BLaER1 (cell line): ENCODE measurements at regions not wholly inside any gene's neighbourhood (a gene's known extent, or its start where the extent isn't known, plus 50 kb on each side); places are given as distances from the start of the nearest gene placed in this dataset.

Experiments
- H3K27ac ChIP-seq: shearing (Covaris generic); formaldehyde crosslinking; 2 replicates; pipeline ENCODE4 v1.8.1; 2022
- H3K27me3 ChIP-seq: shearing (Covaris generic); formaldehyde crosslinking; 2 replicates; pipeline ENCODE4 v1.8.1; 2022
- H3K36me3 ChIP-seq: shearing (Covaris generic); formaldehyde crosslinking; 2 replicates; pipeline ENCODE4 v1.8.1; 2022
- H3K4me1 ChIP-seq: shearing (Covaris generic); formaldehyde crosslinking; 2 replicates; pipeline ENCODE4 v1.8.1; 2022
- H3K4me2 ChIP-seq: shearing (Covaris generic); formaldehyde crosslinking; 2 replicates; pipeline ENCODE4 v1.8.1; 2022
- H3K4me3 ChIP-seq: shearing (Covaris generic); formaldehyde crosslinking; 2 replicates; pipeline ENCODE4 v1.8.1; 2022
- H3K9ac ChIP-seq: shearing (Covaris generic); formaldehyde crosslinking; 2 replicates; pipeline ENCODE4 v1.8.1; 2022
- H3K9me3 ChIP-seq: shearing (Covaris generic); formaldehyde crosslinking; 2 replicates; pipeline ENCODE4 v1.8.1; 2022
- H4K20me1 ChIP-seq: shearing (Covaris generic); formaldehyde crosslinking; 2 replicates; pipeline ENCODE4 v1.8.1; 2022
- Cebpa-rat ChIP-seq: shearing (Covaris generic); IDR thresholded peaks from 2 replicates; pipeline ENCODE4 v1.8.1; 2022

GRCh38 chr13:32828711-32829110 lies 187.5 kb upstream of the KL start:
- Histone ChIP-seq H3K9me3 (no peaks in the 10 kb centered on the region), H3K27me3 (peaks cover 3% of the 10 kb centered on the region; the same call in 1 of the 2 replicates), H3K9ac (no peak overlapping the region), H3K36me3 (no peaks in the 10 kb centered on the region), H3K4me2 (no peak overlapping the region), H3K4me1 (no peaks in the 10 kb centered on the region), H3K27ac (no peak overlapping the region), H3K4me3 (no peak overlapping the region), H4K20me1 (no peaks in the 10 kb centered on the region)
- no peak for TF ChIP-seq Cebpa-rat

GRCh38 chr13:32829269-32829668 lies 187.0 kb upstream of the KL start:
- H3K27ac ChIP-seq: no peak overlapping the region
- H3K4me2 ChIP-seq: no peak overlapping the region

GRCh38 chr13:32829676-32830335 lies 186.4 kb upstream of the KL start:
- no peak for TF ChIP-seq Cebpa-rat
- H3K36me3 ChIP-seq: no peaks in the 10 kb centered on the region
- H3K4me1 ChIP-seq: no peaks in the 10 kb centered on the region
- H3K9ac ChIP-seq: no peak overlapping the region
- H3K27me3 ChIP-seq: peaks cover 3% of the 10 kb centered on the region; the same call in 1 of the 2 replicates
- no peak overlapping the region for H3K4me3 ChIP-seq
- no peak overlapping the region for H3K27ac ChIP-seq
- peaks cover 4% of the 10 kb centered on the region for H3K9me3 ChIP-seq
- no peak overlapping the region for H3K4me2 ChIP-seq
- H4K20me1 ChIP-seq: no peaks in the 10 kb centered on the region

More at GRCh38 chr13:32829269-32829668, 187.0 kb upstream of the KL start:
- Histone ChIP-seq H3K4me3 (no peak overlapping the region), H4K20me1 (no peaks in the 10 kb centered on the region), H3K36me3 (no peaks in the 10 kb centered on the region), H3K4me1 (no peaks in the 10 kb centered on the region), H3K9me3 (no peaks in the 10 kb centered on the region; the same call in 1 of the 2 replicates), H3K9ac (no peak overlapping the region), H3K27me3 (peaks cover 3% of the 10 kb centered on the region; the same call in 1 of the 2 replicates)
- no peak for TF ChIP-seq Cebpa-rat

DNA sequence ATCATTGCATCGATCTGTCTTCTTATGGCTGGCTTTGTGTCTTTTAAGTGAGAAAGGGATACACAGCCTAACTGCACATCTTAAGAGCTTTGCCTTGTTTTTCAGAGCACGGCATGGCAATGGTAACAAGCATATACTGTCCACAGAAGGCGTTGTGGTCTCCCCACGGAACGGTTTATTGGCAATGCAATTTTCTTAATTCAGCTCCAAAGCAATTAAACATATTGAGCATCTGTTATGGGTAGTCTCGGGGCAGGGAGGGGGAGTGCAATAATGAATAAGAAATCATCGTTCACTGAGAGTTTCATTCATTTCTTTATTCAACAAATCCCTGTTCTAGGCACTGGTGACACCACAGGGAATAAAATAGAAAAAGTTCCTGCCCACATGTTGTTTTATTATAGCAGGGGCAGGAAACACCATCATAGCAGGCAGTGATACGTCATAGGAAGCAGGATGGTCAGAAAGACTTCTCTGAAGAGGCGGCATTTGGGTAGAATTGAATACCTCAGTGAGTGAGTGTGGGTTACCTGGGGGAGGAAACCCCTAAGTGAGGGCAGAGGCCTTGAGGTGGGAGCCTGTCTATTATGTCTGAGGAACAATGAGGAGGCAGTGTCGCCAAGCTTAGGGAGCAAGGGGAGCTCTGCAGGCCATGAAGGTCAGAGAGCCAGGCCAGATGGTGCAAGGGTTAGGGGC lies 185.7 kb upstream of the KL start:
- peaks cover 8% of the 10 kb centered on the region for H3K9me3 ChIP-seq
- H3K4me1 ChIP-seq: no peaks in the 10 kb centered on the region
- H3K4me2 ChIP-seq: no peak overlapping the region
- H3K4me3 ChIP-seq: no peak overlapping the region
- H4K20me1 ChIP-seq: no peaks in the 10 kb centered on the region
- no peak overlapping the region for H3K27ac ChIP-seq
- no peak for TF ChIP-seq Cebpa-rat
- H3K9ac ChIP-seq: no peak overlapping the region
- H3K36me3 ChIP-seq: no peaks in the 10 kb centered on the region
- peaks cover 3% of the 10 kb centered on the region; the same call in 1 of the 2 replicates for H3K27me3 ChIP-seq

DNA sequence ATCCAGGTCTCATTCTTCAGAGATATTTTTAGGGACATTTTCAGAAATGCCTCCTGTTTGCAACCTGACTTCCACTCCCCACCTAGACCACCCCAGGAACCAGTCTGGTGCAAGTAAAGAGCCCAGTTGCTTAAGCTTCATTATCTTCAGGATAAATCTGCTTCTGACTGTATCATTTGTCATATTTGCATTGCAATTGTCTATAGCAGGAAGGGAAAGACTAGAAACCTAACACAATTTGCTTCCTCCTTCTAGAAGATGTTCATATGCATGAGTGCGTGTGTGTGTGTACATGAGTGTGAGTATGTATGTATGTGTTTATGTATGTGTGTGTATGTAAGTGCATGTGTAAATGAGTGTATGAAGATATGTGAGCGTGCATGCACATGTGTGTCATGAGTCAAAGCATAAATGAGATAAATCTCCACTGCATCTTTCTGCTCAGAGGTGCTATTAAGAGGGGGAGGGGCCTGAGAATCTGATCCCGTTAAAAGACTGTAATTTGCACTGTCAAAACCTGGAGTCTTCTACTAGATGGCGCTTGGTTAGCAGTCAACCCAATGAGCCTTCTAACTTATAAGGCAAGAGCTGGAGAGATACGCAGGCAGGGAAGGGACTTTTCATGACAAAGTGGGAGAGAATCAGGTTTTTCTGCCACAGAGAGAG lies 178.8 kb upstream of the KL start:
- no peaks in the 10 kb centered on the region for H3K36me3 ChIP-seq
- no peaks in the 10 kb centered on the region for H3K27me3 ChIP-seq
- no peaks in the 10 kb centered on the region for H4K20me1 ChIP-seq
- no peak overlapping the region for H3K4me3 ChIP-seq
- peaks cover 11% of the 10 kb centered on the region for H3K9me3 ChIP-seq
- no peak overlapping the region for H3K9ac ChIP-seq
- no peak overlapping the region for H3K27ac ChIP-seq
- no peak overlapping the region for H3K4me2 ChIP-seq
- TF ChIP-seq Cebpa-rat: no peak
- H3K4me1 ChIP-seq: peaks cover 24% of the 10 kb centered on the region

- H3K27ac ChIP-seq: no peak overlapping the region; the same call in 1 of the 2 replicates
- H3K4me3 ChIP-seq: no peak overlapping the region
- no peak for TF ChIP-seq Cebpa-rat
- peaks cover 24% of the 10 kb centered on the region for H3K4me1 ChIP-seq
- H3K27me3 ChIP-seq: no peaks in the 10 kb centered on the region
- H4K20me1 ChIP-seq: no peaks in the 10 kb centered on the region
- no peak overlapping the region for H3K9ac ChIP-seq
- peaks cover 15% of the 10 kb centered on the region for H3K9me3 ChIP-seq
- H3K36me3 ChIP-seq: no peaks in the 10 kb centered on the region
- peak overlapping the region; percentile 46 for H3K4me2 ChIP-seq
Observed at GRCh38 chr13:32837973-32838927, 178.0 kb upstream of the KL start.

GRCh38 chr13:32838945-32839344 lies 177.3 kb upstream of the KL start:
- Histone ChIP-seq H3K36me3 (no peaks in the 10 kb centered on the region), H3K27me3 (no peaks in the 10 kb centered on the region), H3K4me3 (no peak overlapping the region), H3K4me2 (peak overlapping the region; percentile 46), H4K20me1 (no peaks in the 10 kb centered on the region), H3K9ac (no peak overlapping the region), H3K27ac (no peak overlapping the region; the same call in 1 of the 2 replicates), H3K9me3 (peaks cover 15% of the 10 kb centered on the region), H3K4me1 (peaks cover 24% of the 10 kb centered on the region)
- no peak for TF ChIP-seq Cebpa-rat

DNA sequence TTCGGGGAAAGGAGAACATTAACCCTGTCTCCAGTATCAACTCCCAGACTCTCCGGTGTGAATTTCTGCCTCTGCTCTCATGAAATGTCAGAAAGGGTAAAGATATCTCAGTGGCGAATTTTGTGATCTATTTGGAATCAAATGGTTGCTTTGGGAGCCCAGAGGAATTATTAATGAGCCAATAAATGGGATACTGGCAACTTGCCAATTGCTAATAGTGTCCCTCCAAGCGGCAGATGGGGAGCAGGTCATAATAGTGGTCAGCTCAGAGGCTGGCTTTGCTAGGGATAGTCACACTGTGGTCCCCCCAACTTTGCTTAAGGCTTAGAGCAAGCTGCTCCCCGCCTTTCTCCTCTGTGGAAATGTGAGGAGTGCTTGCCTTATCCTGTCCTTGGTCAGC lies 176.1 kb upstream of the KL start:
- no peaks in the 10 kb centered on the region for H3K36me3 ChIP-seq
- no peak overlapping the region for H3K9ac ChIP-seq
- H4K20me1 ChIP-seq: no peaks in the 10 kb centered on the region
- no peak overlapping the region for H3K4me2 ChIP-seq
- H3K9me3 ChIP-seq: peaks cover 8% of the 10 kb centered on the region
- no peak overlapping the region for H3K27ac ChIP-seq
- TF ChIP-seq Cebpa-rat: no peak
- no peak overlapping the region for H3K4me3 ChIP-seq
- H3K27me3 ChIP-seq: no peaks in the 10 kb centered on the region
- H3K4me1 ChIP-seq: peaks cover 24% of the 10 kb centered on the region

DNA sequence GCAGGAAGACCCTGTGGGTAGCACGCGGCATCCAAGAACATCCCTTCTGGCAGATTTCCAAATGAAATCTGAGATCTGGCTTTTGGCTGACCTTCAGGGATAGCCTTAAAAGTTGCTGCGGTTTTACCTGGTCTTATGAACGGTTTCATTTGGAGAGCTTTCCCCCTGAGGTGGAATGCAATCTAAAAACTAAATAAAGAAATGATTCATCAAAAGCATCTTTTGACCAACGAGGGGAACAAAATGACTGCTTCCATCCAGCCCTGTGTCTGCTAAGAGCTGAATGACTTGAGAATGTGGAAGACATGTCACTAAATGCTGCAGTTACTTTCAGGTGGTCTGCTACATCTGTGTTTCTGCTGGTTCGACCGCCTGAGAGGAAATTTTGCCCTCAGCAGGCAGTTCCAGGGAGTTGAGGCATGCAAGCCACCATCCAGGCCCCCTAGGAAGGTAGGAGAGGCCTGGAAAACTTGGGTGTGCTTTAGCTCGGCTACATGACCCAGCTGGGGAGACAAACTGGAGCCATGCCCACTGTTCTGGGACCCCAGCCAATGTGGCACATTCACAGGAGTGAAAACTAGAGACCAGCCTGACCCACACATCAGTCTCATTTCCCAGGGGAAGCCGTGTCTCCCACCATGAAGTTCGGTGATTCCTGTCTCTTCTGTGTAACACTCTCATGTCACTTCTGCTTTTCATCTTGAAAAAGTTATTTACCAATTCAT lies 175.1 kb upstream of the KL start:
- no peak overlapping the region for H3K27ac ChIP-seq

More for the DNA sequence above, 175.1 kb upstream of the KL start:
- H3K4me3 ChIP-seq: no peak overlapping the region
- H3K9me3 ChIP-seq: peaks cover 4% of the 10 kb centered on the region
- peaks cover 24% of the 10 kb centered on the region for H3K4me1 ChIP-seq
- H3K4me2 ChIP-seq: peak overlapping the region; percentile 53
- no peaks in the 10 kb centered on the region for H3K27me3 ChIP-seq
- no peak overlapping the region for H3K9ac ChIP-seq
- no peaks in the 10 kb centered on the region for H4K20me1 ChIP-seq
- no peaks in the 10 kb centered on the region for H3K36me3 ChIP-seq
- TF ChIP-seq Cebpa-rat: no peak
